Osteocyte (in vitro differentiated cells): ENCODE measurements at regions not wholly inside any gene's neighbourhood (a gene's known extent, or its start where the extent isn't known, plus 50 kb on each side); places are given as distances from the start of the nearest gene placed in this dataset.

ENCODE experiments used
- DNase-seq: peaks from one replicate; pipeline ENCODE4 v3.0.0; 2021; ENCODE audit warnings: mixed read lengths; ENCODE audit not compliant: unreplicated experiment; ENCODE audit errors: extremely low spot score
- H3K27ac Mint-ChIP-seq: one replicate; pipeline ENCODE4 v1.8.0; 2021; ENCODE audit warnings: mild to moderate bottlenecking, mixed read lengths; ENCODE audit not compliant: unreplicated experiment
- H3K27me3 Mint-ChIP-seq: one replicate; pipeline ENCODE4 v1.8.0; 2021; ENCODE audit warnings: mixed read lengths; ENCODE audit not compliant: unreplicated experiment
- H3K36me3 Mint-ChIP-seq: one replicate; pipeline ENCODE4 v1.8.0; 2021; ENCODE audit warnings: mixed read lengths; ENCODE audit not compliant: unreplicated experiment
- H3K4me1 Mint-ChIP-seq: one replicate; pipeline ENCODE4 v1.8.0; 2021; ENCODE audit warnings: mixed read lengths; ENCODE audit not compliant: unreplicated experiment
- H3K4me3 Mint-ChIP-seq: one replicate; pipeline ENCODE4 v1.8.0; 2021; ENCODE audit warnings: mild to moderate bottlenecking, moderate library complexity, mixed read lengths; ENCODE audit not compliant: unreplicated experiment
- H3K9me3 Mint-ChIP-seq: one replicate; pipeline ENCODE4 v1.8.0; 2021; ENCODE audit warnings: mixed read lengths; ENCODE audit not compliant: unreplicated experiment
- CTCF ChIP-seq: fragments of 200-600 bp; sonication (generic); IDR thresholded peaks from 2 replicates; pipeline ENCODE4 v1.5.0; 2021; ENCODE audit warnings: antibody characterized with exemption, mild to moderate bottlenecking, moderate library complexity

GRCh38 chr7:156549636-156550035 is 90.9 kb upstream of the RNF32 start:
- H3K27ac Mint-ChIP-seq, result no peak overlapping the region
- no peaks in the 10 kb centered on the region for H3K27me3 Mint-ChIP-seq
- TF ChIP-seq CTCF, result no peak
- H3K36me3 Mint-ChIP-seq, result no peaks in the 10 kb centered on the region
- peaks cover 11% of the 10 kb centered on the region for H3K9me3 Mint-ChIP-seq
- H3K4me1 Mint-ChIP-seq, result no peaks in the 10 kb centered on the region
- no peak overlapping the region for H3K4me3 Mint-ChIP-seq
- peak; percentile 64 for DNase-seq

- H3K27ac Mint-ChIP-seq, result no peak overlapping the region
Observed at GRCh38 chr7:156547884-156548561, 92.6 kb upstream of the RNF32 start.

GRCh38 chr7:156545979-156546378 is 94.6 kb upstream of the RNF32 start:
- Mint-ChIP-seq H3K27ac (no peak overlapping the region), H3K36me3 (no peaks in the 10 kb centered on the region), H3K4me3 (no peak overlapping the region), H3K4me1 (no peaks in the 10 kb centered on the region), H3K27me3 (no peaks in the 10 kb centered on the region), H3K9me3 (peaks cover 10% of the 10 kb centered on the region)
- TF ChIP-seq CTCF, result no peak
- DNase-seq, result no peak

More at GRCh38 chr7:156547884-156548561, 92.6 kb upstream of the RNF32 start:
- H3K4me3 Mint-ChIP-seq, result no peak overlapping the region
- no peaks in the 10 kb centered on the region for H3K36me3 Mint-ChIP-seq
- peak; percentile 73 for DNase-seq
- no peaks in the 10 kb centered on the region for H3K27me3 Mint-ChIP-seq
- TF ChIP-seq CTCF, result no peak
- no peaks in the 10 kb centered on the region for H3K4me1 Mint-ChIP-seq
- peaks cover 11% of the 10 kb centered on the region for H3K9me3 Mint-ChIP-seq

- Mint-ChIP-seq H3K27me3 (no peaks in the 10 kb centered on the region), H3K36me3 (no peaks in the 10 kb centered on the region), H3K4me1 (no peaks in the 10 kb centered on the region), H3K4me3 (no peak overlapping the region), H3K27ac (no peak overlapping the region), H3K9me3 (peaks cover 6% of the 10 kb centered on the region)
- TF ChIP-seq CTCF, result no peak
- no peak for DNase-seq
Observed at GRCh38 chr7:156544919-156545715, 95.5 kb upstream of the RNF32 start.
